Neutrophil (primary cell): ENCODE measurements at regions not wholly inside any gene's neighbourhood (a gene's known extent, or its start where the extent isn't known, plus 50 kb on each side); places are given as distances from the start of the nearest gene placed in this dataset.

Experiments
- H3K27ac ChIP-seq: fragments of 200-600 bp; sonication (generic); 2 replicates; pipeline ENCODE4 v1.5.1; 2016; ENCODE audit warnings: mild to moderate bottlenecking, moderate library complexity
- H3K27me3 ChIP-seq: fragments of 200-600 bp; sonication (generic); 2 replicates; pipeline ENCODE4 v1.6.0; 2016; ENCODE audit warnings: mild to moderate bottlenecking
- H3K36me3 ChIP-seq: fragments of 200-600 bp; sonication (generic); 2 replicates; pipeline ENCODE4 v1.5.1; 2017
- H3K4me1 ChIP-seq, 2 experiments: fragments of 200-600 bp in 1 of 2; sonication (generic) in 1 of 2; 1 replicate in 1 of 2; 2 replicates in 1 of 2; pipeline versions ENCODE4 v1.5.1 to v1.6.1; 2013 to 2016; ENCODE audit warnings: low read depth in 1 of 2, low read length in 1 of 2, mild to moderate bottlenecking in 1 of 2, moderate library complexity in 1 of 2; ENCODE audit not compliant: control insufficient read depth in 1 of 2, insufficient read depth in 1 of 2
- H3K4me3 ChIP-seq, 2 experiments: fragments of 200-600 bp in 1 of 2; sonication (generic) in 1 of 2; 1 replicate in 1 of 2; 2 replicates in 1 of 2; pipeline ENCODE4 v1.5.1; 2013 to 2016; ENCODE audit warnings: low read depth in 1 of 2, low read length in 1 of 2, mild to moderate bottlenecking in 1 of 2, moderate library complexity in 1 of 2
- H3K9me3 ChIP-seq: fragments of 200-600 bp; sonication (generic); 2 replicates; pipeline ENCODE4 v1.5.1; 2016
- TF ChIP-seq, protein P1 (sequence below): fragments of 200-600 bp; sonication (generic); IDR thresholded peaks from 2 replicates; pipeline ENCODE4 v1.5.1; 2016; ENCODE audit warnings: antibody characterized with exemption

DNA sequence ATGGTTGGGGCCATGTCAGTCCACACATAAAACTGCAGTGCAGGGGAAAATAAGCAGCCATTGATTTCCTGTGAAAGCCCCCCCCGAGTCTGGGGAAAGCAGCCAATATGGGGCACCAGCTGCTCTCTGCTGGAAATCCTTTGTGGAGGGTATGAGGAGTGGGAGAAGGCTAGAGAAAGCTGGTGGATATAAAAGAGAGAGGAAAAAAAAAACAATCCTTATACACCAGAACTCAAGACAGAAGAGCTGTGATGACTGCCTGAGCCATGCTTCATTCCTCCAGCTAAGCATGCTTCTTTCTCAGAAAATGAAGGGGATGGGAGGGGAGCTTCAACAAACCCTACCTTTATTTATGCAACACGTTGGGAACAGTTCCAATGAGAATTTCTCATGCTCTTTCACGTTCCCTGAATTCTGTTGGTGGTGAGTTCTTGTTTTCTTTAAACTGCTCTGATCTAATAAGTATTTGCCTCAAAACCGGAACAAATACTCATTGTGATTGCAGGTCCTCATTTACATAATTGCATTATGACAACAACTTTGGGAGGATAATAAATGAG is 688.0 kb upstream of the SEMA6A start:
- Histone ChIP-seq H3K27me3 (no peaks in the 10 kb centered on the region), H3K27ac (no peak overlapping the region), H3K4me3 (no peak overlapping the region), H3K36me3 (no peaks in the 10 kb centered on the region), H3K9me3 (no peaks in the 10 kb centered on the region), H3K4me1 (no peaks in the 10 kb centered on the region)
- TF ChIP-seq, protein P1, sequence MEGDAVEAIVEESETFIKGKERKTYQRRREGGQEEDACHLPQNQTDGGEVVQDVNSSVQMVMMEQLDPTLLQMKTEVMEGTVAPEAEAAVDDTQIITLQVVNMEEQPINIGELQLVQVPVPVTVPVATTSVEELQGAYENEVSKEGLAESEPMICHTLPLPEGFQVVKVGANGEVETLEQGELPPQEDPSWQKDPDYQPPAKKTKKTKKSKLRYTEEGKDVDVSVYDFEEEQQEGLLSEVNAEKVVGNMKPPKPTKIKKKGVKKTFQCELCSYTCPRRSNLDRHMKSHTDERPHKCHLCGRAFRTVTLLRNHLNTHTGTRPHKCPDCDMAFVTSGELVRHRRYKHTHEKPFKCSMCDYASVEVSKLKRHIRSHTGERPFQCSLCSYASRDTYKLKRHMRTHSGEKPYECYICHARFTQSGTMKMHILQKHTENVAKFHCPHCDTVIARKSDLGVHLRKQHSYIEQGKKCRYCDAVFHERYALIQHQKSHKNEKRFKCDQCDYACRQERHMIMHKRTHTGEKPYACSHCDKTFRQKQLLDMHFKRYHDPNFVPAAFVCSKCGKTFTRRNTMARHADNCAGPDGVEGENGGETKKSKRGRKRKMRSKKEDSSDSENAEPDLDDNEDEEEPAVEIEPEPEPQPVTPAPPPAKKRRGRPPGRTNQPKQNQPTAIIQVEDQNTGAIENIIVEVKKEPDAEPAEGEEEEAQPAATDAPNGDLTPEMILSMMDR = no peak

GRCh38 chr5:117261948-117262571 is 687.4 kb upstream of the SEMA6A start:
- H3K9me3 ChIP-seq = no peaks in the 10 kb centered on the region
- TF ChIP-seq, protein P1 = no peak
- H3K27me3 ChIP-seq = no peaks in the 10 kb centered on the region
- no peaks in the 10 kb centered on the region for H3K4me1 ChIP-seq
- no peaks in the 10 kb centered on the region for H3K36me3 ChIP-seq
- no peak overlapping the region for H3K4me3 ChIP-seq
- no peak overlapping the region for H3K27ac ChIP-seq

DNA sequence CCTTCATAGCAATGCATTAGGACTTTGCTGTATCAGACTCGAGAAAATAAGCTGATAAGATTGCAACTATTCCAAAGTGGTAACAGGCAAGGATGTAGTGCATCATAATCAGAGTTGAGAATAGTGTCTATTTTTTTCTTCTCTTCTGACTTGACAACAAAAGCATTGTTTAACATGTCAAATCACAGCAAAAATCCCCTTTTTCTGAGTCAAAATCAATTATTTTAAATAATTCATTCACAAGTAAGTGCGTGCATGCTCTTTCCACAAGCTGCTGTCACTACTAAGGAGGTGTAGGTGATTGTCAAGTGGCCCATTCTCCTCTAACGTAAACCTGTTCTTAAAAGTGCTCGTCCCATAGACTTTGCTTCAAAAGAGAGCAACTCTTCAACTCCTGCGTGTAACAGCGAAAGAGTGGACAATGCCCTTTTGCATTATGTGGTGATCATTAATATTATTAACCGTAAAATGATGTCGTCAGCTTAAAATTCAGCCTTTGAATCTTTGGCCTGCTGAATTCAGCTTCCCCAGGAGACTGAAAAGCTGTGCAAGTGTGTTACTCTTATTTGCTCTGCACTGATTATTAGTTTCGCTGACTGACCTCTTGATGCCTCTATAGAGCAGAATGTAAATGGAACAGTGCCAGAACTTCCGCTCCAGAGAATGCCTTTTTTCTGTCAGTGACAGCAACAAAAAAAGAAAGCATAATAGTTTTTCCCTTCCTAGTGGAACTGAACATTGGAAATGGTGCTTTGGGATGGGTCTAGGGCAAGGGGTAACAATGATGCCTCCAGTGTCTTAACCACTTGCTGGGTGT is 680.8 kb upstream of the SEMA6A start:
- H3K9me3 ChIP-seq = no peaks in the 10 kb centered on the region
- TF ChIP-seq, protein P1 = no peak
- no peaks in the 10 kb centered on the region for H3K27me3 ChIP-seq
- H3K4me3 ChIP-seq = no peak overlapping the region
- H3K27ac ChIP-seq = no peak overlapping the region
- no peaks in the 10 kb centered on the region for H3K36me3 ChIP-seq
- H3K4me1 ChIP-seq = no peaks in the 10 kb centered on the region

DNA sequence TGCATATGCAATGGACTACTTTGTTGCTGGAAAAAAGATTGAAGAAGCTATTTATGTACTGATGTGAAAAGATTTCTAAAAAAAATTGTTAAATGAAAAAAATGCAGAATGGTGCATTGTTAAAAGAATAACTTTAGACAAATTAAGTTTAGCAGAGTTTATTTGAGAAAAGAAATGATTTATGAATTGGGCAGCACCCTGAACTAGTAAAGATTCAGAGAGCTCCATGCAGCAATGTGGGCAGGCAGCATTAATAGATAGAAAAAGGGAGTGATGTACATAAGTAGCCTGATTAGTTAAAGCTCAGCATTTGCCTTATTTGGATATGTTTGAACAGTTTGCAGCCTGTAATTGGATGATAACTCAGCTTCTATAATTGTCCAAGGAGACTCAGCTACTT is 677.9 kb upstream of the SEMA6A start:
- Histone ChIP-seq H3K27me3 (no peaks in the 10 kb centered on the region), H3K9me3 (no peaks in the 10 kb centered on the region), H3K4me1 (no peaks in the 10 kb centered on the region), H3K4me3 (no peak overlapping the region), H3K36me3 (no peaks in the 10 kb centered on the region), H3K27ac (no peak overlapping the region)
- TF ChIP-seq, protein P1 = no peak

GRCh38 chr5:117249086-117249815 is 674.6 kb upstream of the SEMA6A start:
- H3K27me3 ChIP-seq = no peaks in the 10 kb centered on the region
- no peak overlapping the region for H3K27ac ChIP-seq
- no peaks in the 10 kb centered on the region for H3K9me3 ChIP-seq
- TF ChIP-seq, protein P1 = no peak
- no peaks in the 10 kb centered on the region for H3K4me1 ChIP-seq
- H3K4me3 ChIP-seq = no peak overlapping the region
- H3K36me3 ChIP-seq = no peaks in the 10 kb centered on the region
